SK-N-SH (cell line): ENCODE measurements at regions not wholly inside any gene's neighbourhood (a gene's known extent, or its start where the extent isn't known, plus 50 kb on each side); places are given as distances from the start of the nearest gene placed in this dataset.

ENCODE experiments used
- CTCF ChIA-PET: fragments of 300-600, 350-600 bp; formaldehyde crosslinking; extraction: SDS; loops from one replicate; lab custom pipeline; 2021; lab: Yijun Ruan, JAX
- POLR2A ChIA-PET: fragments of 350-600 bp; sonication (Branson Sonifier 250); formaldehyde crosslinking; extraction: SDS; loops from one replicate; lab custom pipeline; 2020; ENCODE audit warnings: antibody characterized with exemption, inconsistent platforms; lab: Yijun Ruan, JAX
- DNase-seq: peaks from one replicate; pipeline ENCODE4 v3.0.0; 2012
- H2AFZ ChIP-seq: fragments of 200-600 bp; sonication (generic); 2 replicates; pipeline ENCODE4 v1.8.1; 2016; ENCODE audit warnings: antibody characterized with exemption, mild to moderate bottlenecking, low read depth
- H3F3A ChIP-seq: fragments of 200-600 bp; sonication (generic); replicated peaks from 2 replicates; pipeline ENCODE3; 2016; ENCODE audit warnings: antibody characterized with exemption, mild to moderate bottlenecking; ENCODE audit not compliant: insufficient read depth
- H3K27ac ChIP-seq, 2 experiments: fragments of 200-500 bp in 1 of 2; fragments of 200-600 bp in 1 of 2; sonication (Bioruptor generic) in 1 of 2; sonication (generic), shearing (Covaris generic) in 1 of 2; 2 replicates each; pipeline versions ENCODE4 v1.5.1 to v1.6.1; 2014 to 2016; ENCODE audit warnings: low read depth in 2 of 2, inconsistent platforms in 1 of 2, low read length in 1 of 2, mild to moderate bottlenecking in 1 of 2, mixed read lengths in 1 of 2
- H3K27me3 ChIP-seq: fragments of 200-600 bp; sonication (generic), shearing (Covaris generic); 2 replicates; pipeline ENCODE4 v1.6.1; 2016; ENCODE audit warnings: mixed run types; ENCODE audit not compliant: insufficient read depth
- H3K36me3 ChIP-seq, 2 experiments: fragments of 200-500 bp in 1 of 2; fragments of 200-600 bp in 1 of 2; sonication (Bioruptor generic) in 1 of 2; sonication (generic) in 1 of 2; replicated peaks in 1 of 2; 2 replicates each; pipeline versions ENCODE3 to v1.5.1; 2014 to 2016; ENCODE audit warnings: low read length in 1 of 2, mild to moderate bottlenecking in 1 of 2; ENCODE audit not compliant: insufficient read depth in 2 of 2, control insufficient read depth in 1 of 2
- H3K4me1 ChIP-seq, 2 experiments: fragments of 200-500 bp in 1 of 2; fragments of 200-600 bp in 1 of 2; sonication (Bioruptor generic) in 1 of 2; sonication (generic), shearing (Covaris generic) in 1 of 2; 2 replicates each; pipeline versions ENCODE4 v1.5.1 to v1.6.1; 2014 to 2016; ENCODE audit warnings: low read depth in 1 of 2, low read length in 1 of 2, mixed run types in 1 of 2; ENCODE audit not compliant: insufficient read depth in 2 of 2, control insufficient read depth in 1 of 2
- H3K4me2 ChIP-seq: fragments of 200-600 bp; sonication (generic), shearing (Covaris generic); 2 replicates; pipeline ENCODE4 v1.6.1; 2017; ENCODE audit warnings: mixed run types
- H3K4me3 ChIP-seq, 2 experiments: fragments of 200-500 bp in 1 of 2; fragments of 200-600 bp in 1 of 2; sonication (Bioruptor generic) in 1 of 2; sonication (generic), shearing (Covaris generic) in 1 of 2; 2 replicates each; pipeline versions ENCODE4 v1.5.1 to v1.8.1; 2014 to 2016; ENCODE audit warnings: low read depth in 2 of 2, inconsistent platforms in 1 of 2, low read length in 1 of 2, mild to moderate bottlenecking in 1 of 2, mixed read lengths in 1 of 2, moderate library complexity in 1 of 2
- H3K79me2 ChIP-seq: fragments of 200-600 bp; sonication (generic); 2 replicates; pipeline ENCODE4 v1.8.1; 2017; ENCODE audit warnings: mild to moderate bottlenecking; ENCODE audit not compliant: insufficient read depth
- H3K9ac ChIP-seq: fragments of 200-600 bp; sonication (generic); 2 replicates; pipeline ENCODE4 v1.6.1; 2017; ENCODE audit warnings: mixed run types
- H3K9me2 ChIP-seq: fragments of 200-600 bp; sonication (generic); 2 replicates; pipeline ENCODE4 v1.6.1; 2017; ENCODE audit warnings: mixed run types
- H3K9me3 ChIP-seq: fragments of 200-600 bp; sonication (generic); 2 replicates; pipeline ENCODE4 v1.6.1; 2017; ENCODE audit warnings: mixed run types, mild to moderate bottlenecking, moderate library complexity
- H4K20me1 ChIP-seq: fragments of 200-600 bp; sonication (generic); 2 replicates; pipeline ENCODE4 v1.6.1; 2017; ENCODE audit warnings: mild to moderate bottlenecking, mixed run types; ENCODE audit not compliant: insufficient read depth
- ELF1 ChIP-seq: IDR thresholded peaks from 2 replicates; pipeline ENCODE4 v1.4.0; 2012
- EP300 ChIP-seq, 2 experiments: IDR thresholded peaks; 2 replicates each; pipeline versions ENCODE4 v1.4.0 to v1.6.1; 2012; ENCODE audit warnings: borderline replicate concordance in 1 of 2, low read depth in 1 of 2, low read length in 1 of 2
- FOXJ3 ChIP-seq: sonication (generic); formaldehyde crosslinking; IDR thresholded peaks from 2 replicates; pipeline ENCODE4 v1.5.1; 2020; ENCODE audit warnings: mild to moderate bottlenecking, missing genetic modification reagents
- POLR2AphosphoS5 ChIP-seq: IDR thresholded peaks from 2 replicates; pipeline ENCODE4 v1.6.1; 2012; ENCODE audit warnings: low read depth, low read length
- RAD21 ChIP-seq: IDR thresholded peaks from 2 replicates; pipeline ENCODE4 v1.6.1; 2012; ENCODE audit warnings: mild to moderate bottlenecking, low read length
- RXRA ChIP-seq: IDR thresholded peaks from 2 replicates; pipeline ENCODE4 v1.4.0; 2012; ENCODE audit warnings: low read depth, mild to moderate bottlenecking, borderline replicate concordance
- SIN3A ChIP-seq: IDR thresholded peaks from 2 replicates; pipeline ENCODE4 v1.6.1; 2012; ENCODE audit warnings: low read depth, mild to moderate bottlenecking, low read length, moderate library complexity, borderline replicate concordance
- SMC3 ChIP-seq: IDR thresholded peaks from 2 replicates; pipeline ENCODE4 v1.6.1; 2012; ENCODE audit warnings: low read depth, low read length, improper control_type of control experiment
- TCF12 ChIP-seq: IDR thresholded peaks from 2 replicates; pipeline ENCODE4 v1.4.0; 2012
- TEAD4 ChIP-seq: IDR thresholded peaks from 2 replicates; pipeline ENCODE4 v1.4.0; 2012; ENCODE audit warnings: mild to moderate bottlenecking, borderline replicate concordance; ENCODE audit not compliant: insufficient read depth
- USF1 ChIP-seq: IDR thresholded peaks from 2 replicates; pipeline ENCODE4 v1.4.0; 2012; ENCODE audit warnings: low read depth, borderline replicate concordance
- YY1 ChIP-seq: IDR thresholded peaks from 2 replicates; pipeline ENCODE4 v1.4.0; 2012; ENCODE audit warnings: low read depth, mild to moderate bottlenecking
- ZBTB33 ChIP-seq: IDR thresholded peaks from 2 replicates; pipeline ENCODE4 v1.4.0; 2012; ENCODE audit warnings: low read depth, borderline replicate concordance
- TF ChIP-seq, protein P1 (sequence below): IDR thresholded peaks from 2 replicates; pipeline ENCODE4 v1.4.0; 2012; ENCODE audit warnings: low read depth
- TF ChIP-seq, protein P2 (sequence below): fragments of 150-350 bp; IDR thresholded peaks from 2 replicates; pipeline ENCODE4 v1.6.1; 2017; ENCODE audit warnings: antibody characterized with exemption, low read length, low read depth, borderline replicate concordance
- TF ChIP-seq, protein P3 (sequence below): IDR thresholded peaks from 2 replicates; pipeline ENCODE4; 2012

DNA sequence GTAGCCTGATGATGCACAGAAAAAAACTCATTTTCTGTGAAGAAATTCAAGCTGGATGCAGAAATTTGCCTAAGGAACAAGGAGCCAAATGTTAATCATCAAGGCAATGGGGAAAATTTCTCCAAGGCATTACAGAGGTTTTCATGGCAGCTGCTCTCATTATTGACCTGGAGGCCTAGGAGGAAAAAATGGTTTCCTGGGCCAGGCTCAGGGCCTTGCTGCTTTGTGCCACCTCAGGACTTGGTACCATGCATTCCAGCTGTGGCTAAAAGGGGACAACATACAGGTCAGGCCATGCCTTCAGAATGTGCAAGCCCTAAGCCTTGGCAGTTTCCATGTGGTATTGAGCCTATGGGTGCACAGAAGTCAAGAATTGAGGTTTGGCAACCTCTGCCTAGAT lies 1320.1 kb upstream of the MIR17HG start:
- no peak for DNase-seq
- TF ChIP-seq RXRA (no peak), SMC3 (no peak), FOXJ3 (CRISPR knock-in tag) (no peak), YY1 (no peak), RAD21 (no peak), TEAD4 (no peak), EP300 (IDR thresholded peaks at IDR 0.05; ENCODE audit: borderline replicate concordance in 1 of 2, low read depth in 1 of 2, low read length in 1 of 2) (no peak), ELF1 (no peak), POLR2AphosphoS5 (no peak), TCF12 (no peak), USF1 (no peak), ZBTB33 (no peak), SIN3A (no peak)
- TF ChIP-seq, protein P1, sequence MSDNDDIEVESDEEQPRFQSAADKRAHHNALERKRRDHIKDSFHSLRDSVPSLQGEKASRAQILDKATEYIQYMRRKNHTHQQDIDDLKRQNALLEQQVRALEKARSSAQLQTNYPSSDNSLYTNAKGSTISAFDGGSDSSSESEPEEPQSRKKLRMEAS = no peak
- TF ChIP-seq, protein P2, sequence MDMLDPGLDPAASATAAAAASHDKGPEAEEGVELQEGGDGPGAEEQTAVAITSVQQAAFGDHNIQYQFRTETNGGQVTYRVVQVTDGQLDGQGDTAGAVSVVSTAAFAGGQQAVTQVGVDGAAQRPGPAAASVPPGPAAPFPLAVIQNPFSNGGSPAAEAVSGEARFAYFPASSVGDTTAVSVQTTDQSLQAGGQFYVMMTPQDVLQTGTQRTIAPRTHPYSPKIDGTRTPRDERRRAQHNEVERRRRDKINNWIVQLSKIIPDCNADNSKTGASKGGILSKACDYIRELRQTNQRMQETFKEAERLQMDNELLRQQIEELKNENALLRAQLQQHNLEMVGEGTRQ = no peak
- TF ChIP-seq, protein P3, sequence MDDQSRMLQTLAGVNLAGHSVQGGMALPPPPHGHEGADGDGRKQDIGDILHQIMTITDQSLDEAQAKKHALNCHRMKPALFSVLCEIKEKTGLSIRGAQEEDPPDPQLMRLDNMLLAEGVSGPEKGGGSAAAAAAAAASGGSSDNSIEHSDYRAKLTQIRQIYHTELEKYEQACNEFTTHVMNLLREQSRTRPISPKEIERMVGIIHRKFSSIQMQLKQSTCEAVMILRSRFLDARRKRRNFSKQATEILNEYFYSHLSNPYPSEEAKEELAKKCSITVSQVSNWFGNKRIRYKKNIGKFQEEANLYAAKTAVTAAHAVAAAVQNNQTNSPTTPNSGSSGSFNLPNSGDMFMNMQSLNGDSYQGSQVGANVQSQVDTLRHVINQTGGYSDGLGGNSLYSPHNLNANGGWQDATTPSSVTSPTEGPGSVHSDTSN = no peak
- Histone ChIP-seq H3K9me2 (no peaks in the 10 kb centered on the region), H2AFZ (no peak overlapping the region), H3F3A (no peaks in the 10 kb centered on the region), H3K79me2 (no peaks in the 10 kb centered on the region), H3K27me3 (no peaks in the 10 kb centered on the region), H3K4me3 (no peak overlapping the region), H3K9ac (no peak overlapping the region), H4K20me1 (no peaks in the 10 kb centered on the region), H3K9me3 (no peaks in the 10 kb centered on the region), H3K4me1 (no peaks in the 10 kb centered on the region), H3K36me3 (no peaks in the 10 kb centered on the region), H3K27ac (no peak overlapping the region), H3K4me2 (no peak overlapping the region)
- ChIA-PET POLR2A (no interaction called here), CTCF (interaction anchor here (0.9 kb wide), 1 partner anchor 967 kb away, joined by 3 read pairs; no protein-coding TSS in a partner anchor)
